GM21825 (cell line): ENCODE measurements at regions not wholly inside any gene's neighbourhood (a gene's known extent, or its start where the extent isn't known, plus 50 kb on each side); places are given as distances from the start of the nearest gene placed in this dataset.
"Not testable (repeated sequence)": the region's sequence is repeated elsewhere in the genome, so short reads cannot be mapped to it uniquely, and the experiment has no call there.

Experiments used
- ATAC-seq: cut with Tn5 transposase; IDR thresholded peaks from one replicate; pipeline ENCODE4 v1.9.1; 2021; ENCODE audit warnings: mild to moderate bottlenecking, moderate library complexity; ENCODE audit not compliant: unreplicated experiment

GRCh38 chr7:110413038-110413437 lies 677.9 kb upstream of the LRRN3 start:
- no peak for ATAC-seq

- ATAC-seq: no peak
Measured at GRCh38 chr7:110417611-110418010, 673.3 kb upstream of the LRRN3 start.

GRCh38 chr7:110418659-110419280 lies 672.2 kb upstream of the LRRN3 start:
- ATAC-seq: no peak

GRCh38 chr7:110420788-110421187 lies 670.1 kb upstream of the LRRN3 start:
- ATAC-seq: no peak

- ATAC-seq: no peak
Measured at GRCh38 chr7:110421490-110422241, 669.3 kb upstream of the LRRN3 start.

- no peak for ATAC-seq
Measured at GRCh38 chr7:110432061-110432553, 658.8 kb upstream of the LRRN3 start.

- ATAC-seq: not testable (repeated sequence)
Measured at GRCh38 chr7:110438926-110439325, 652.0 kb upstream of the LRRN3 start.

GRCh38 chr7:110442381-110442837 lies 648.5 kb upstream of the LRRN3 start:
- ATAC-seq: no peak

GRCh38 chr7:110446658-110447057 lies 644.3 kb upstream of the LRRN3 start:
- ATAC-seq: no peak

- no peak for ATAC-seq
Measured at GRCh38 chr7:110448918-110449317, 642.0 kb upstream of the LRRN3 start.

GRCh38 chr7:110454713-110455112 lies 636.2 kb upstream of the LRRN3 start:
- ATAC-seq: no peak

GRCh38 chr7:110461621-110462020 lies 629.3 kb upstream of the LRRN3 start:
- no peak for ATAC-seq

GRCh38 chr7:110470420-110470819 lies 620.5 kb upstream of the LRRN3 start:
- ATAC-seq: no peak

GRCh38 chr7:110472419-110472818 lies 618.5 kb upstream of the LRRN3 start:
- not testable (repeated sequence) for ATAC-seq

GRCh38 chr7:110480964-110481363 lies 610.0 kb upstream of the LRRN3 start:
- no peak for ATAC-seq

GRCh38 chr7:110483553-110483952 lies 607.4 kb upstream of the LRRN3 start:
- no peak for ATAC-seq

- ATAC-seq: no peak
Measured at GRCh38 chr7:110484356-110484755, 606.6 kb upstream of the LRRN3 start.

GRCh38 chr7:110486549-110486948 lies 604.4 kb upstream of the LRRN3 start:
- ATAC-seq: no peak

GRCh38 chr7:110502888-110503465 lies 588.0 kb upstream of the LRRN3 start:
- no peak for ATAC-seq

- ATAC-seq: no peak
Measured at GRCh38 chr7:110507369-110507768, 583.6 kb upstream of the LRRN3 start.

GRCh38 chr7:110507832-110508231 lies 583.1 kb upstream of the LRRN3 start:
- ATAC-seq: no peak

- ATAC-seq: not testable (repeated sequence)
Measured at GRCh38 chr7:110514975-110515551, 575.9 kb upstream of the LRRN3 start.
